H9 (cell line): ENCODE measurements at regions not wholly inside any gene's neighbourhood (a gene's known extent, or its start where the extent isn't known, plus 50 kb on each side); places are given as distances from the start of the nearest gene placed in this dataset.
A peak's percentile ranks its signal among the peaks of the same experiment; 100 is the strongest.

ENCODE experiments used
- DNase-seq: peaks from one replicate; pipeline ENCODE4 v3.0.0-alpha.2; 2017
- H2AFZ ChIP-seq: one replicate; pipeline ENCODE4 v1.6.1; 2013; ENCODE audit warnings: mild to moderate bottlenecking, low read length, control low read depth, moderate library complexity
- H2AK5ac ChIP-seq: 2 replicates; pipeline ENCODE4 v1.6.1; 2013; ENCODE audit warnings: low read length, control low read depth, mixed read lengths; ENCODE audit not compliant: insufficient read length
- H2BK120ac ChIP-seq: one replicate; pipeline ENCODE4 v1.6.1; 2013; ENCODE audit warnings: low read depth, mild to moderate bottlenecking, low read length, control low read depth, inconsistent platforms; ENCODE audit not compliant: poor library complexity, severe bottlenecking
- H2BK12ac ChIP-seq: 2 replicates; pipeline ENCODE4 v1.6.1; 2013; ENCODE audit warnings: low read length, control low read depth, mixed read lengths, low read depth; ENCODE audit not compliant: insufficient read length
- H2BK15ac ChIP-seq: 2 replicates; pipeline ENCODE4 v1.6.1; 2013; ENCODE audit warnings: low read depth, low read length, control low read depth
- H2BK20ac ChIP-seq: one replicate; pipeline ENCODE4 v1.6.1; 2013; ENCODE audit warnings: low read depth, mild to moderate bottlenecking, low read length, control low read depth, inconsistent platforms; ENCODE audit not compliant: poor library complexity, severe bottlenecking
- H2BK5ac ChIP-seq: 2 replicates; pipeline ENCODE4 v1.6.1; 2013; ENCODE audit warnings: low read length, control low read depth, mixed read lengths; ENCODE audit not compliant: insufficient read length
- H3K14ac ChIP-seq: 2 replicates; pipeline ENCODE4 v1.6.1; 2013; ENCODE audit warnings: low read length, control low read depth; ENCODE audit not compliant: insufficient read depth
- H3K18ac ChIP-seq: 2 replicates; pipeline ENCODE4 v1.6.1; 2013; ENCODE audit warnings: low read depth, mild to moderate bottlenecking, mixed read lengths, low read length, control low read depth; ENCODE audit not compliant: insufficient read length
- H3K23ac ChIP-seq: 2 replicates; pipeline ENCODE4 v1.6.1; 2013; ENCODE audit warnings: low read length, control low read depth, mixed read lengths, low read depth; ENCODE audit not compliant: insufficient read length
- H3K23me2 ChIP-seq: 2 replicates; pipeline ENCODE4 v1.6.1; 2013; ENCODE audit warnings: low read depth, mild to moderate bottlenecking, mixed read lengths, low read length, control low read depth; ENCODE audit not compliant: insufficient read length, poor library complexity, severe bottlenecking
- H3K27ac ChIP-seq: 2 replicates; pipeline ENCODE4 v1.5.1; 2013; ENCODE audit warnings: low read length, control low read depth, mixed read lengths, low read depth; ENCODE audit not compliant: insufficient read length
- H3K27me3 ChIP-seq: 2 replicates; pipeline ENCODE4 v1.6.1; 2013; ENCODE audit warnings: low read length, control low read depth, inconsistent platforms; ENCODE audit not compliant: insufficient read depth
- H3K4ac ChIP-seq: 2 replicates; pipeline ENCODE4 v1.6.1; 2013; ENCODE audit warnings: low read depth, mild to moderate bottlenecking, control low read depth, inconsistent platforms, low read length, moderate library complexity
- H3K4me1 ChIP-seq: 2 replicates; pipeline ENCODE4 v1.6.1; 2013; ENCODE audit warnings: low read length, control low read depth, inconsistent platforms; ENCODE audit not compliant: insufficient read depth
- H3K4me2 ChIP-seq: 2 replicates; pipeline ENCODE4 v1.6.1; 2013; ENCODE audit warnings: low read length, control low read depth, mixed read lengths; ENCODE audit not compliant: insufficient read length, insufficient read depth
- H3K56ac ChIP-seq: 2 replicates; pipeline ENCODE4 v1.6.1; 2013; ENCODE audit warnings: low read depth, mild to moderate bottlenecking, mixed read lengths, low read length, control low read depth; ENCODE audit not compliant: insufficient read length
- H3K79me1 ChIP-seq: 2 replicates; pipeline ENCODE4 v1.6.1; 2013; ENCODE audit warnings: low read depth, mild to moderate bottlenecking, moderate library complexity, low read length, control low read depth, inconsistent platforms; ENCODE audit not compliant: insufficient read depth, poor library complexity, severe bottlenecking
- H3K79me2 ChIP-seq: 2 replicates; pipeline ENCODE4 v1.6.1; 2013; ENCODE audit warnings: low read length, control low read depth, inconsistent platforms; ENCODE audit not compliant: insufficient read depth
- H3K9ac ChIP-seq: 2 replicates; pipeline ENCODE4 v1.6.1; 2013; ENCODE audit warnings: low read length, control low read depth, mixed read lengths; ENCODE audit not compliant: insufficient read length; ENCODE audit errors: extremely low read depth
- H3K9me3 ChIP-seq: one replicate; pipeline ENCODE4 v1.6.1; 2013; ENCODE audit warnings: low read depth, low read length, inconsistent platforms; ENCODE audit not compliant: control insufficient read depth
- H3T11ph ChIP-seq: one replicate; pipeline ENCODE4 v1.6.1; 2013; ENCODE audit warnings: mild to moderate bottlenecking, low read length, control low read depth, inconsistent platforms
- H4K20me1 ChIP-seq: one replicate; pipeline ENCODE4 v1.6.1; 2013; ENCODE audit not compliant: control insufficient read depth, insufficient read length, insufficient read depth
- H4K5ac ChIP-seq: 2 replicates; pipeline ENCODE4 v1.6.1; 2013; ENCODE audit warnings: low read depth, mild to moderate bottlenecking, mixed read lengths, low read length, control low read depth; ENCODE audit not compliant: insufficient read length
- H4K8ac ChIP-seq: replicated peaks from 2 replicates; pipeline ENCODE4 v1.6.1; 2013; ENCODE audit warnings: low read length, control low read depth, mixed read lengths, low read depth; ENCODE audit not compliant: insufficient read length
- H4K91ac ChIP-seq: 2 replicates; pipeline ENCODE4 v1.6.1; 2013; ENCODE audit warnings: low read depth, mild to moderate bottlenecking, moderate library complexity, mixed read lengths, low read length, control low read depth; ENCODE audit not compliant: insufficient read length
- H3K27ac Mint-ChIP-seq, 3 experiments: 2 replicates in 2 of 3; 3 replicates in 1 of 3; pipeline ENCODE4 v1.8.0; 2020 to 2021; ENCODE audit warnings: mixed read lengths in 3 of 3, mild to moderate bottlenecking in 1 of 3, moderate library complexity in 1 of 3
- H3K27me3 Mint-ChIP-seq: 2 replicates; pipeline ENCODE4 v1.8.0; 2021; ENCODE audit warnings: low read depth, mild to moderate bottlenecking, moderate library complexity, mixed read lengths
- H3K36me3 Mint-ChIP-seq, 3 experiments: 2 replicates in 2 of 3; 3 replicates in 1 of 3; pipeline ENCODE4 v1.8.0; 2020 to 2021; ENCODE audit warnings: low read depth in 3 of 3, mixed read lengths in 3 of 3; ENCODE audit not compliant: insufficient read depth in 1 of 3
- H3K4me1 Mint-ChIP-seq, 2 experiments: 2 replicates each; pipeline ENCODE4 v1.8.0; 2020; ENCODE audit warnings: mixed read lengths in 2 of 2
- H3K4me3 Mint-ChIP-seq, 2 experiments: 2 replicates in 1 of 2; 3 replicates in 1 of 2; pipeline ENCODE4 v1.8.0; 2020 to 2021; ENCODE audit warnings: mild to moderate bottlenecking in 2 of 2, mixed read lengths in 2 of 2, moderate library complexity in 1 of 2
- H3K9me3 Mint-ChIP-seq, 2 experiments: 2 replicates in 1 of 2; 3 replicates in 1 of 2; pipeline ENCODE4 v1.8.0; 2020; ENCODE audit warnings: mild to moderate bottlenecking in 2 of 2, mixed read lengths in 2 of 2, moderate library complexity in 1 of 2
- WGBS: extraction: QIAGEN DNeasy Blood & Tissue Kit; methylation state at CpG from one replicate; pipeline ENCODE4 v1.1.7; 2013; ENCODE audit warnings: missing lambda C conversion rate, low lambda C conversion rate, mixed read lengths; ENCODE audit not compliant: insufficient read length; ENCODE audit errors: extremely low coverage; 5-methylcytosine and 5-hydroxymethylcytosine counted together
- TF ChIP-seq, protein P1 (sequence below): fragments of 200-600 bp; sonication (generic); conservative IDR thresholded peaks from 3 replicates; pipeline ENCODE4 v1.8.0; 2021; ENCODE audit warnings: antibody characterized with exemption, mild to moderate bottlenecking

DNA sequence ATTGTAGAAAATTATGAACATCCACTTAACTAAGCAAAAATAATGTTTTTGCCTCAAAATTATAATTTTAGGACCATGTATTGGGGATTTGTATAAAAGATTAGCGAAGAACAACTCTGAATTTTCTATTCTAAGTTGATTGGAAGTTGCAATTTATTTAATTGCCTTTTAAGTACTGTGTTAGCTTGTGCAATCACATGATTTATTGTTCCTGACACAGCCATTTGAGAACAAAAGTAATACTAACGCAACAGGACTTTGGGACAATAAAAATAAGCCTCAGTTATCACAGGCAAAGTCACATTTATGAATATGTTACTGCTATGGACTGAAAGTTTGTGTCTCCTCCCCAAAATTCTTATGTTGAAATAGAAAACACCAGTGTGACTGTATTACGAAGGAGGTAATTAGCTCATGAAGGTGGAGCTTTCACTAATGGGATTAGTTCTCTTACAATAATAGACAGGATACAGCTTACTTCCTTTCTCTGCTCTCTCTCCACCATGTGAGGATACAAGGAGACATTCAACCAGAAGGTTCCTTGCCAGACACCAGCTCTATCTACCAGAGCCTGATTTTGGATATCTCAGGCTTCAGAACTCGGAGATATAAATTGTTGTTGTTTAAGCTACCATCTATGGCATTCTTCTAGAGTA is 745.9 kb downstream of the ZBBX start:
- Histone ChIP-seq H2BK20ac (no peak overlapping the region), H3K23me2 (no peaks in the 10 kb centered on the region), H2AK5ac (no peak overlapping the region), H4K20me1 (no peaks in the 10 kb centered on the region), H3K27ac (no peak overlapping the region), H3K9ac (no peak overlapping the region), H3K23ac (no peak overlapping the region), H3K4me1 (no peaks in the 10 kb centered on the region), H3K79me2 (no peaks in the 10 kb centered on the region), H4K5ac (no peak overlapping the region), H2BK5ac (no peak overlapping the region), H3K14ac (no peak overlapping the region), H4K8ac (no peak overlapping the region), H2BK12ac (no peak overlapping the region), H3K4me2 (no peak overlapping the region), H2BK15ac (no peak overlapping the region), H3T11ph (no peak overlapping the region), H2BK120ac (no peak overlapping the region), H3K18ac (no peak overlapping the region), H4K91ac (no peak overlapping the region), H3K4ac (no peak overlapping the region), H3K9me3 (no peaks in the 10 kb centered on the region), H3K79me1 (no peaks in the 10 kb centered on the region), H3K27me3 (no peaks in the 10 kb centered on the region), H3K56ac (no peak overlapping the region), H2AFZ (no peak overlapping the region)
- no peak overlapping the region for H3K4me3 Mint-ChIP-seq
- no peaks in the 10 kb centered on the region for H3K36me3 Mint-ChIP-seq
- peaks cover 0 to 6% of the 10 kb centered on the region in 2 experiments; a peak in 1 of 4 replicates for H3K4me1 Mint-ChIP-seq
- DNase-seq: no peak
- H3K27ac Mint-ChIP-seq: peak overlapping the region in 1 of 3 experiments; percentile 39; a peak in 1 of 7 replicates
- H3K9me3 Mint-ChIP-seq: no peaks in the 10 kb centered on the region; a peak in 1 of 5 replicates
- TF ChIP-seq, protein P1, sequence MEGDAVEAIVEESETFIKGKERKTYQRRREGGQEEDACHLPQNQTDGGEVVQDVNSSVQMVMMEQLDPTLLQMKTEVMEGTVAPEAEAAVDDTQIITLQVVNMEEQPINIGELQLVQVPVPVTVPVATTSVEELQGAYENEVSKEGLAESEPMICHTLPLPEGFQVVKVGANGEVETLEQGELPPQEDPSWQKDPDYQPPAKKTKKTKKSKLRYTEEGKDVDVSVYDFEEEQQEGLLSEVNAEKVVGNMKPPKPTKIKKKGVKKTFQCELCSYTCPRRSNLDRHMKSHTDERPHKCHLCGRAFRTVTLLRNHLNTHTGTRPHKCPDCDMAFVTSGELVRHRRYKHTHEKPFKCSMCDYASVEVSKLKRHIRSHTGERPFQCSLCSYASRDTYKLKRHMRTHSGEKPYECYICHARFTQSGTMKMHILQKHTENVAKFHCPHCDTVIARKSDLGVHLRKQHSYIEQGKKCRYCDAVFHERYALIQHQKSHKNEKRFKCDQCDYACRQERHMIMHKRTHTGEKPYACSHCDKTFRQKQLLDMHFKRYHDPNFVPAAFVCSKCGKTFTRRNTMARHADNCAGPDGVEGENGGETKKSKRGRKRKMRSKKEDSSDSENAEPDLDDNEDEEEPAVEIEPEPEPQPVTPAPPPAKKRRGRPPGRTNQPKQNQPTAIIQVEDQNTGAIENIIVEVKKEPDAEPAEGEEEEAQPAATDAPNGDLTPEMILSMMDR: no peak
- WGBS: no CpG with 5 or more reads among the region's 4 CpGs
- H3K27me3 Mint-ChIP-seq: no peaks in the 10 kb centered on the region
